HG03196 (cell line): ENCODE measurements at regions not wholly inside any gene's neighbourhood (a gene's known extent, or its start where the extent isn't known, plus 50 kb on each side); places are given as distances from the start of the nearest gene placed in this dataset.

Experiments
- ATAC-seq: cut with Tn5 transposase; IDR thresholded peaks from one replicate; pipeline ENCODE4 v1.9.1; 2021; ENCODE audit not compliant: unreplicated experiment

GRCh38 chr7:9796241-9796640 is 1177.4 kb upstream of the PHF14 start:
- no peak for ATAC-seq

GRCh38 chr7:9822458-9823290 is 1151.0 kb upstream of the PHF14 start:
- ATAC-seq, result no peak

GRCh38 chr7:9835199-9835598 is 1138.5 kb upstream of the PHF14 start:
- ATAC-seq, result no peak

- no peak for ATAC-seq
Measured at GRCh38 chr7:9836671-9837070, 1137.0 kb upstream of the PHF14 start.

GRCh38 chr7:9842301-9842700 is 1131.4 kb upstream of the PHF14 start:
- no peak for ATAC-seq

GRCh38 chr7:9846902-9847301 is 1126.8 kb upstream of the PHF14 start:
- ATAC-seq, result no peak

GRCh38 chr7:9854605-9855004 is 1119.1 kb upstream of the PHF14 start:
- no peak for ATAC-seq

- ATAC-seq, result no peak
Measured at GRCh38 chr7:9856668-9857067, 1117.0 kb upstream of the PHF14 start.

- no peak for ATAC-seq
Measured at GRCh38 chr7:9863545-9863944, 1110.1 kb upstream of the PHF14 start.

- no peak for ATAC-seq
Measured at GRCh38 chr7:9869151-9869550, 1104.5 kb upstream of the PHF14 start.

GRCh38 chr7:9869566-9869965 is 1104.1 kb upstream of the PHF14 start:
- no peak for ATAC-seq

- ATAC-seq, result no peak
Measured at GRCh38 chr7:9870674-9871073, 1103.0 kb upstream of the PHF14 start.

- ATAC-seq, result no peak
Measured at GRCh38 chr7:9874182-9874581, 1099.5 kb upstream of the PHF14 start.

GRCh38 chr7:9876053-9876452 is 1097.6 kb upstream of the PHF14 start:
- ATAC-seq, result no peak

GRCh38 chr7:9889554-9889953 is 1084.1 kb upstream of the PHF14 start:
- no peak for ATAC-seq

GRCh38 chr7:9890092-9890491 is 1083.6 kb upstream of the PHF14 start:
- ATAC-seq, result no peak

GRCh38 chr7:9891056-9891455 is 1082.6 kb upstream of the PHF14 start:
- no peak for ATAC-seq

GRCh38 chr7:9900339-9900738 is 1073.3 kb upstream of the PHF14 start:
- ATAC-seq, result no peak

GRCh38 chr7:9921326-9921725 is 1052.3 kb upstream of the PHF14 start:
- no peak for ATAC-seq

- ATAC-seq, result no peak
Measured at GRCh38 chr7:9937944-9938631, 1035.6 kb upstream of the PHF14 start.

- ATAC-seq, result no peak
Measured at GRCh38 chr7:9939176-9939575, 1034.5 kb upstream of the PHF14 start.

- no peak for ATAC-seq
Measured at GRCh38 chr7:9945131-9945530, 1028.5 kb upstream of the PHF14 start.
